H9 (cell line): ENCODE measurements at regions not wholly inside any gene's neighbourhood (a gene's known extent, or its start where the extent isn't known, plus 50 kb on each side); places are given as distances from the start of the nearest gene placed in this dataset.

Source experiments
- DNase-seq: peaks from one replicate; pipeline ENCODE4 v3.0.0-alpha.2; 2017
- H2AFZ ChIP-seq: one replicate; pipeline ENCODE4 v1.6.1; 2013; ENCODE audit warnings: mild to moderate bottlenecking, low read length, control low read depth, moderate library complexity
- H2AK5ac ChIP-seq: 2 replicates; pipeline ENCODE4 v1.6.1; 2013; ENCODE audit warnings: low read length, control low read depth, mixed read lengths; ENCODE audit not compliant: insufficient read length
- H2BK120ac ChIP-seq: one replicate; pipeline ENCODE4 v1.6.1; 2013; ENCODE audit warnings: low read depth, mild to moderate bottlenecking, low read length, control low read depth, inconsistent platforms; ENCODE audit not compliant: poor library complexity, severe bottlenecking
- H2BK12ac ChIP-seq: 2 replicates; pipeline ENCODE4 v1.6.1; 2013; ENCODE audit warnings: low read length, control low read depth, mixed read lengths, low read depth; ENCODE audit not compliant: insufficient read length
- H2BK15ac ChIP-seq: 2 replicates; pipeline ENCODE4 v1.6.1; 2013; ENCODE audit warnings: low read depth, low read length, control low read depth
- H2BK20ac ChIP-seq: one replicate; pipeline ENCODE4 v1.6.1; 2013; ENCODE audit warnings: low read depth, mild to moderate bottlenecking, low read length, control low read depth, inconsistent platforms; ENCODE audit not compliant: poor library complexity, severe bottlenecking
- H2BK5ac ChIP-seq: 2 replicates; pipeline ENCODE4 v1.6.1; 2013; ENCODE audit warnings: low read length, control low read depth, mixed read lengths; ENCODE audit not compliant: insufficient read length
- H3K14ac ChIP-seq: 2 replicates; pipeline ENCODE4 v1.6.1; 2013; ENCODE audit warnings: low read length, control low read depth; ENCODE audit not compliant: insufficient read depth
- H3K18ac ChIP-seq: 2 replicates; pipeline ENCODE4 v1.6.1; 2013; ENCODE audit warnings: low read depth, mild to moderate bottlenecking, mixed read lengths, low read length, control low read depth; ENCODE audit not compliant: insufficient read length
- H3K23ac ChIP-seq: 2 replicates; pipeline ENCODE4 v1.6.1; 2013; ENCODE audit warnings: low read length, control low read depth, mixed read lengths, low read depth; ENCODE audit not compliant: insufficient read length
- H3K23me2 ChIP-seq: 2 replicates; pipeline ENCODE4 v1.6.1; 2013; ENCODE audit warnings: low read depth, mild to moderate bottlenecking, mixed read lengths, low read length, control low read depth; ENCODE audit not compliant: insufficient read length, poor library complexity, severe bottlenecking
- H3K27ac ChIP-seq: 2 replicates; pipeline ENCODE4 v1.5.1; 2013; ENCODE audit warnings: low read length, control low read depth, mixed read lengths, low read depth; ENCODE audit not compliant: insufficient read length
- H3K27me3 ChIP-seq: 2 replicates; pipeline ENCODE4 v1.6.1; 2013; ENCODE audit warnings: low read length, control low read depth, inconsistent platforms; ENCODE audit not compliant: insufficient read depth
- H3K4ac ChIP-seq: 2 replicates; pipeline ENCODE4 v1.6.1; 2013; ENCODE audit warnings: low read depth, mild to moderate bottlenecking, control low read depth, inconsistent platforms, low read length, moderate library complexity
- H3K4me1 ChIP-seq: 2 replicates; pipeline ENCODE4 v1.6.1; 2013; ENCODE audit warnings: low read length, control low read depth, inconsistent platforms; ENCODE audit not compliant: insufficient read depth
- H3K4me2 ChIP-seq: 2 replicates; pipeline ENCODE4 v1.6.1; 2013; ENCODE audit warnings: low read length, control low read depth, mixed read lengths; ENCODE audit not compliant: insufficient read length, insufficient read depth
- H3K56ac ChIP-seq: 2 replicates; pipeline ENCODE4 v1.6.1; 2013; ENCODE audit warnings: low read depth, mild to moderate bottlenecking, mixed read lengths, low read length, control low read depth; ENCODE audit not compliant: insufficient read length
- H3K79me1 ChIP-seq: 2 replicates; pipeline ENCODE4 v1.6.1; 2013; ENCODE audit warnings: low read depth, mild to moderate bottlenecking, moderate library complexity, low read length, control low read depth, inconsistent platforms; ENCODE audit not compliant: insufficient read depth, poor library complexity, severe bottlenecking
- H3K79me2 ChIP-seq: 2 replicates; pipeline ENCODE4 v1.6.1; 2013; ENCODE audit warnings: low read length, control low read depth, inconsistent platforms; ENCODE audit not compliant: insufficient read depth
- H3K9ac ChIP-seq: 2 replicates; pipeline ENCODE4 v1.6.1; 2013; ENCODE audit warnings: low read length, control low read depth, mixed read lengths; ENCODE audit not compliant: insufficient read length; ENCODE audit errors: extremely low read depth
- H3K9me3 ChIP-seq: one replicate; pipeline ENCODE4 v1.6.1; 2013; ENCODE audit warnings: low read depth, low read length, inconsistent platforms; ENCODE audit not compliant: control insufficient read depth
- H3T11ph ChIP-seq: one replicate; pipeline ENCODE4 v1.6.1; 2013; ENCODE audit warnings: mild to moderate bottlenecking, low read length, control low read depth, inconsistent platforms
- H4K20me1 ChIP-seq: one replicate; pipeline ENCODE4 v1.6.1; 2013; ENCODE audit not compliant: control insufficient read depth, insufficient read length, insufficient read depth
- H4K5ac ChIP-seq: 2 replicates; pipeline ENCODE4 v1.6.1; 2013; ENCODE audit warnings: low read depth, mild to moderate bottlenecking, mixed read lengths, low read length, control low read depth; ENCODE audit not compliant: insufficient read length
- H4K8ac ChIP-seq: replicated peaks from 2 replicates; pipeline ENCODE4 v1.6.1; 2013; ENCODE audit warnings: low read length, control low read depth, mixed read lengths, low read depth; ENCODE audit not compliant: insufficient read length
- H4K91ac ChIP-seq: 2 replicates; pipeline ENCODE4 v1.6.1; 2013; ENCODE audit warnings: low read depth, mild to moderate bottlenecking, moderate library complexity, mixed read lengths, low read length, control low read depth; ENCODE audit not compliant: insufficient read length
- H3K27ac Mint-ChIP-seq, 3 experiments: 2 replicates in 2 of 3; 3 replicates in 1 of 3; pipeline ENCODE4 v1.8.0; 2020 to 2021; ENCODE audit warnings: mixed read lengths in 3 of 3, mild to moderate bottlenecking in 1 of 3, moderate library complexity in 1 of 3
- H3K27me3 Mint-ChIP-seq: 2 replicates; pipeline ENCODE4 v1.8.0; 2021; ENCODE audit warnings: low read depth, mild to moderate bottlenecking, moderate library complexity, mixed read lengths
- H3K36me3 Mint-ChIP-seq, 3 experiments: 2 replicates in 2 of 3; 3 replicates in 1 of 3; pipeline ENCODE4 v1.8.0; 2020 to 2021; ENCODE audit warnings: low read depth in 3 of 3, mixed read lengths in 3 of 3; ENCODE audit not compliant: insufficient read depth in 1 of 3
- H3K4me1 Mint-ChIP-seq, 2 experiments: 2 replicates each; pipeline ENCODE4 v1.8.0; 2020; ENCODE audit warnings: mixed read lengths in 2 of 2
- H3K4me3 Mint-ChIP-seq, 2 experiments: 2 replicates in 1 of 2; 3 replicates in 1 of 2; pipeline ENCODE4 v1.8.0; 2020 to 2021; ENCODE audit warnings: mild to moderate bottlenecking in 2 of 2, mixed read lengths in 2 of 2, moderate library complexity in 1 of 2
- H3K9me3 Mint-ChIP-seq, 2 experiments: 2 replicates in 1 of 2; 3 replicates in 1 of 2; pipeline ENCODE4 v1.8.0; 2020; ENCODE audit warnings: mild to moderate bottlenecking in 2 of 2, mixed read lengths in 2 of 2, moderate library complexity in 1 of 2
- CTCF ChIP-seq: fragments of 200-600 bp; sonication (generic); conservative IDR thresholded peaks from 3 replicates; pipeline ENCODE4 v1.8.0; 2021; ENCODE audit warnings: antibody characterized with exemption, mild to moderate bottlenecking
- WGBS: extraction: QIAGEN DNeasy Blood & Tissue Kit; methylation state at CpG from one replicate; pipeline ENCODE4 v1.1.7; 2013; ENCODE audit warnings: missing lambda C conversion rate, low lambda C conversion rate, mixed read lengths; ENCODE audit not compliant: insufficient read length; ENCODE audit errors: extremely low coverage; 5-methylcytosine and 5-hydroxymethylcytosine counted together

- H3T11ph ChIP-seq: no peak overlapping the region
- no peaks in the 10 kb centered on the region for H3K4me1 ChIP-seq
- H4K20me1 ChIP-seq: no peaks in the 10 kb centered on the region
- H2BK120ac ChIP-seq: no peak overlapping the region
- H3K79me1 ChIP-seq: no peaks in the 10 kb centered on the region
- no peaks in the 10 kb centered on the region for H3K23me2 ChIP-seq
- no peak for TF ChIP-seq CTCF
- no peak overlapping the region for H2BK20ac ChIP-seq
- Mint-ChIP-seq H3K27me3 (peaks cover 4% of the 10 kb centered on the region), H3K9me3 (no peaks in the 10 kb centered on the region; a peak in 2 of 5 replicates), H3K4me1 (no peaks in the 10 kb centered on the region), H3K4me3 (no peak overlapping the region), H3K27ac (no peak overlapping the region), H3K36me3 (no peaks in the 10 kb centered on the region)
- no peak overlapping the region for H4K5ac ChIP-seq
- no peak overlapping the region for H3K9ac ChIP-seq
- no peak overlapping the region for H3K18ac ChIP-seq
- no peak overlapping the region for H2BK5ac ChIP-seq
- H3K27ac ChIP-seq: no peak overlapping the region
- no peaks in the 10 kb centered on the region for H3K9me3 ChIP-seq
- no peak overlapping the region for H3K4me2 ChIP-seq
- no peak overlapping the region for H2AFZ ChIP-seq
- no peak overlapping the region for H4K91ac ChIP-seq
- no peak overlapping the region for H4K8ac ChIP-seq
- H3K23ac ChIP-seq: no peak overlapping the region
- no peak overlapping the region for H2BK15ac ChIP-seq
- H3K27me3 ChIP-seq: no peaks in the 10 kb centered on the region
- no peak overlapping the region for H3K4ac ChIP-seq
- no peak overlapping the region for H2AK5ac ChIP-seq
- H3K79me2 ChIP-seq: no peaks in the 10 kb centered on the region
- H3K56ac ChIP-seq: no peak overlapping the region
- DNase-seq: no peak
- WGBS: no CpG with 5 or more reads among the region's 13 CpGs
- no peak overlapping the region; the same call in 1 of the 2 replicates for H3K14ac ChIP-seq
- no peak overlapping the region for H2BK12ac ChIP-seq
Measured at GRCh38 chr2:239574434-239575156, 173.8 kb upstream of the HDAC4 start.
